HCT116 (cell line): ENCODE measurements at regions not wholly inside any gene's neighbourhood (a gene's known extent, or its start where the extent isn't known, plus 50 kb on each side); places are given as distances from the start of the nearest gene placed in this dataset.

Source experiments
- CEBPB ChIP-seq: IDR thresholded peaks from 2 replicates; pipeline ENCODE4 v1.6.1; 2012; ENCODE audit warnings: low read depth
- CTCF ChIP-seq, 3 experiments: fragments of 200-600 bp in 1 of 3; sonication (generic) in 1 of 3; IDR thresholded peaks in 2 of 3; conservative IDR thresholded peaks in 1 of 3; 2 replicates each; pipeline ENCODE4 v1.5.1; 2012 to 2017; ENCODE audit warnings: low read depth in 2 of 3, low read length in 2 of 3, antibody characterized with exemption in 1 of 3, borderline replicate concordance in 1 of 3, control low read depth in 1 of 3, mild to moderate bottlenecking in 1 of 3, mixed read lengths in 1 of 3, mixed run types in 1 of 3, moderate library complexity in 1 of 3; ENCODE audit not compliant: insufficient read depth in 1 of 3
- EZH2 ChIP-seq: fragments of 200-600 bp; sonication (generic); IDR thresholded peaks from 2 replicates; pipeline ENCODE4 v1.6.1; 2017; ENCODE audit warnings: antibody characterized with exemption, mixed run types
- FOSL1 ChIP-seq: IDR thresholded peaks from 2 replicates; pipeline ENCODE4 v1.6.1; 2012; ENCODE audit warnings: low read depth
- JUND ChIP-seq: IDR thresholded peaks from 2 replicates; pipeline ENCODE4 v1.6.1; 2012
- POLR2A ChIP-seq: IDR thresholded peaks from 2 replicates; pipeline ENCODE4 v1.7.0; 2011; ENCODE audit warnings: borderline replicate concordance; ENCODE audit not compliant: insufficient read depth, insufficient read length; ENCODE audit errors: extremely low read depth
- POLR2AphosphoS5 ChIP-seq: IDR thresholded peaks from 2 replicates; pipeline ENCODE4 v1.6.1; 2011; ENCODE audit warnings: mild to moderate bottlenecking, low read depth, low read length, moderate library complexity

- TF ChIP-seq CTCF (IDR thresholded peaks at IDR 0.05 in 2 of 3, conservative IDR thresholded peaks at IDR 0.05 in 1 of 3; ENCODE audit: borderline replicate concordance in 1 of 3, insufficient read depth in 1 of 3, low read depth in 2 of 3, low read length in 2 of 3), result no peak
- no peak for TF ChIP-seq EZH2
- no peak for TF ChIP-seq FOSL1
- TF ChIP-seq POLR2A, result no peak
- TF ChIP-seq CEBPB, result no peak
- TF ChIP-seq POLR2AphosphoS5, result no peak
- no peak for TF ChIP-seq JUND
Observed at GRCh38 chr20:39452583-39453340, 490.6 kb downstream of the DHX35 start.
